OCI-LY7 (cell line): ENCODE measurements at regions not wholly inside any gene's neighbourhood (a gene's known extent, or its start where the extent isn't known, plus 50 kb on each side); places are given as distances from the start of the nearest gene placed in this dataset.

Experiments used
- CTCF ChIP-seq: fragments of 200-600 bp; sonication (generic); conservative IDR thresholded peaks from 2 replicates; pipeline ENCODE4 v1.5.1; 2014; ENCODE audit warnings: mild to moderate bottlenecking, antibody characterized with exemption, low read length, moderate library complexity, mixed read lengths
- EZH2phosphoT487 ChIP-seq: fragments of 200-600 bp; sonication (generic); IDR thresholded peaks from 2 replicates; pipeline ENCODE4 v1.6.1; 2018; ENCODE audit warnings: low read depth, borderline replicate concordance, mild to moderate bottlenecking, mixed run types, antibody characterized with exemption, low read length, moderate library complexity, mixed read lengths

- TF ChIP-seq CTCF (no peak), EZH2phosphoT487 (no peak)
Measured at GRCh38 chr7:36777062-36777461, 52.8 kb upstream of the AOAH start.
